ENCODE measurements at regions not wholly inside any gene's neighbourhood (a gene's known extent, or its start where the extent isn't known, plus 50 kb on each side); places are given as distances from the start of the nearest gene placed in this dataset.
"Not testable (repeated sequence)": the region's sequence is repeated elsewhere in the genome, so short reads cannot be mapped to it uniquely, and the experiment has no call there.

- H3K27ac ChIP-seq; in situ Hi-C loops (cut with MboI; ENCODE audit: low pct_unique_long_range_greater_than_20kb in 2 of 9, low sequenced_read_pairs in 9 of 9, unreplicated experiment in 9 of 9); ATAC-seq (replicated peaks in 6 of 8); H3K4me3 ChIP-seq; H3K4me1 ChIP-seq (replicated peaks in 1 of 2): not testable (repeated sequence)
- WGBS, 10 experiments: 0 to 95% (median 71%) methylated on average over 1 to 6 of the region's 7 CpGs
Measured at GRCh38 chr17:20727201-20727600, 147.7 kb downstream of the CDRT15L2 start.

GRCh38 chr17:20728181-20728580 lies 148.7 kb downstream of the CDRT15L2 start:
- ATAC-seq (replicated peaks in 6 of 8): no peak
- WGBS, 10 experiments: 70 to 100% (median 100%) methylated on average over 1 of the region's 1 CpG; no CpG with 5 or more reads in 7 of the 10 experiments
- in situ Hi-C loops (cut with MboI; ENCODE audit: low pct_unique_long_range_greater_than_20kb in 2 of 9, low sequenced_read_pairs in 9 of 9, unreplicated experiment in 9 of 9): no loop called here
- Histone ChIP-seq H3K4me3 (no peak overlapping the region), H3K27ac (no peak overlapping the region), H3K4me1 (replicated peaks in 1 of 2) (no peaks in the 10 kb centered on the region)

- 54 to 100% (median 87%) methylated on average over 1 to 4 of the region's 6 CpGs for WGBS, 10 experiments
- in situ Hi-C loops (cut with MboI; ENCODE audit: low pct_unique_long_range_greater_than_20kb in 2 of 9, low sequenced_read_pairs in 9 of 9, unreplicated experiment in 9 of 9); H3K27ac ChIP-seq; H3K4me3 ChIP-seq; ATAC-seq (replicated peaks in 6 of 8); H3K4me1 ChIP-seq (replicated peaks in 1 of 2): not testable (repeated sequence)
Measured at GRCh38 chr17:20731131-20731530, 151.6 kb downstream of the CDRT15L2 start.

GRCh38 chr17:20733923-20734322 lies 154.4 kb downstream of the CDRT15L2 start:
- WGBS, 10 experiments: 67 to 100% (median 88%) methylated on average over 2 to 10 of the region's 13 CpGs; no CpG with 5 or more reads in 2 of the 10 experiments

GRCh38 chr17:20735796-20736195 lies 156.3 kb downstream of the CDRT15L2 start:
- no peaks in the 10 kb centered on the region for H3K4me1 ChIP-seq (replicated peaks in 1 of 2)
- no peak for ATAC-seq (replicated peaks in 6 of 8)
- no peak overlapping the region for H3K27ac ChIP-seq
- in situ Hi-C loops (cut with MboI; ENCODE audit: low pct_unique_long_range_greater_than_20kb in 2 of 9, low sequenced_read_pairs in 9 of 9, unreplicated experiment in 9 of 9): no loop called here
- H3K4me3 ChIP-seq: no peak overlapping the region
- WGBS, 10 experiments: 46 to 100% (median 92%) methylated on average over 1 to 3 of the region's 3 CpGs; no CpG with 5 or more reads in 1 of the 10 experiments

More at GRCh38 chr17:20733923-20734322, 154.4 kb downstream of the CDRT15L2 start:
- Histone ChIP-seq H3K4me1 (replicated peaks in 1 of 2) (no peaks in the 10 kb centered on the region), H3K4me3 (no peak overlapping the region), H3K27ac (no peak overlapping the region)
- in situ Hi-C loops (cut with MboI; ENCODE audit: low pct_unique_long_range_greater_than_20kb in 2 of 9, low sequenced_read_pairs in 9 of 9, unreplicated experiment in 9 of 9): no loop called here
- no peak for ATAC-seq (replicated peaks in 6 of 8)

- 0 to 62% (median 36%) methylated on average over 1 to 7 of the region's 7 CpGs; no CpG with 5 or more reads in 1 of the 10 experiments for whole genome bisulfite sequencing, 10 experiments
Measured at GRCh38 chr17:20737636-20738035, 158.1 kb downstream of the CDRT15L2 start.

GRCh38 chr17:20771104-20771503 lies 191.6 kb downstream of the CDRT15L2 start:
- ATAC-seq (replicated peaks in 6 of 8): no peak
- no peaks in the 10 kb centered on the region for H3K4me1 ChIP-seq (replicated peaks in 1 of 2)
- no peak overlapping the region for H3K4me3 ChIP-seq
- 0 to 100% (median 87%) methylated on average over 1 to 8 of the region's 8 CpGs; no CpG with 5 or more reads in 3 of the 10 experiments for WGBS, 10 experiments
- no peak overlapping the region for H3K27ac ChIP-seq
- in situ Hi-C loops (cut with MboI; ENCODE audit: low pct_unique_long_range_greater_than_20kb in 2 of 9, low sequenced_read_pairs in 9 of 9, unreplicated experiment in 9 of 9): no loop called here

More at GRCh38 chr17:20737636-20738035, 158.1 kb downstream of the CDRT15L2 start:
- H3K4me1 ChIP-seq (replicated peaks in 1 of 2); H3K4me3 ChIP-seq; in situ Hi-C loops (cut with MboI; ENCODE audit: low pct_unique_long_range_greater_than_20kb in 2 of 9, low sequenced_read_pairs in 9 of 9, unreplicated experiment in 9 of 9); H3K27ac ChIP-seq: not testable (repeated sequence)
- ATAC-seq (replicated peaks in 6 of 8): peak in 2 of 8 experiments; percentile 38 to 79

GRCh38 chr17:20774472-20775135 lies 195.1 kb downstream of the CDRT15L2 start:
- H3K27ac ChIP-seq: no peak overlapping the region
- ATAC-seq (replicated peaks in 6 of 8): no peak
- H3K4me1 ChIP-seq (replicated peaks in 1 of 2): no peaks in the 10 kb centered on the region
- in situ Hi-C loops (cut with MboI; ENCODE audit: low pct_unique_long_range_greater_than_20kb in 2 of 9, low sequenced_read_pairs in 9 of 9, unreplicated experiment in 9 of 9): no loop called here
- WGBS, 10 experiments: 17 to 95% (median 66%) methylated on average over 1 to 4 of the region's 4 CpGs; no CpG with 5 or more reads in 2 of the 10 experiments
- H3K4me3 ChIP-seq: no peak overlapping the region

GRCh38 chr17:20775331-20775730 lies 195.8 kb downstream of the CDRT15L2 start:
- WGBS, 10 experiments: 42 to 100% (median 93%) methylated on average over 1 to 13 of the region's 19 CpGs; no CpG with 5 or more reads in 2 of the 10 experiments
- in situ Hi-C loops (cut with MboI; ENCODE audit: low pct_unique_long_range_greater_than_20kb in 2 of 9, low sequenced_read_pairs in 9 of 9, unreplicated experiment in 9 of 9): no loop called here
- no peak overlapping the region for H3K27ac ChIP-seq
- H3K4me3 ChIP-seq: no peak overlapping the region
- ATAC-seq (replicated peaks in 6 of 8): no peak
- no peaks in the 10 kb centered on the region for H3K4me1 ChIP-seq (replicated peaks in 1 of 2)

GRCh38 chr17:20779521-20779920 lies 200.0 kb downstream of the CDRT15L2 start:
- in situ Hi-C loops (cut with MboI; ENCODE audit: low pct_unique_long_range_greater_than_20kb in 2 of 9, low sequenced_read_pairs in 9 of 9, unreplicated experiment in 9 of 9): no loop called here
- no peak for ATAC-seq (replicated peaks in 6 of 8)
- Histone ChIP-seq H3K27ac (no peak overlapping the region), H3K4me1 (replicated peaks in 1 of 2) (no peaks in the 10 kb centered on the region), H3K4me3 (no peak overlapping the region)
- 0 to 100% (median 83%) methylated on average over 1 to 10 of the region's 10 CpGs; no CpG with 5 or more reads in 1 of the 10 experiments for WGBS, 10 experiments

GRCh38 chr17:20781260-20781659 lies 201.7 kb downstream of the CDRT15L2 start:
- no peak overlapping the region for H3K27ac ChIP-seq
- H3K4me3 ChIP-seq: no peak overlapping the region
- in situ Hi-C loops (cut with MboI; ENCODE audit: low pct_unique_long_range_greater_than_20kb in 2 of 9, low sequenced_read_pairs in 9 of 9, unreplicated experiment in 9 of 9): no loop called here
- ATAC-seq (replicated peaks in 6 of 8): no peak
- WGBS, 10 experiments: 50 to 100% (median 64%) methylated on average over 1 to 2 of the region's 2 CpGs; no CpG with 5 or more reads in 1 of the 10 experiments
- no peaks in the 10 kb centered on the region for H3K4me1 ChIP-seq (replicated peaks in 1 of 2)

GRCh38 chr17:20781869-20782268 lies 202.3 kb downstream of the CDRT15L2 start:
- ATAC-seq (replicated peaks in 6 of 8); H3K27ac ChIP-seq; in situ Hi-C loops (cut with MboI; ENCODE audit: low pct_unique_long_range_greater_than_20kb in 2 of 9, low sequenced_read_pairs in 9 of 9, unreplicated experiment in 9 of 9); H3K4me3 ChIP-seq; H3K4me1 ChIP-seq (replicated peaks in 1 of 2): not testable (repeated sequence)
- WGBS, 10 experiments: 40 to 100% (median 89%) methylated on average over 1 to 6 of the region's 6 CpGs; no CpG with 5 or more reads in 3 of the 10 experiments

GRCh38 chr17:20783091-20783490 lies 203.6 kb downstream of the CDRT15L2 start:
- Histone ChIP-seq H3K4me1 (replicated peaks in 1 of 2) (no peaks in the 10 kb centered on the region), H3K4me3 (no peak overlapping the region), H3K27ac (no peak overlapping the region)
- 41 to 88% (median 73%) methylated on average over 1 to 3 of the region's 3 CpGs for WGBS, 10 experiments
- in situ Hi-C loops (cut with MboI; ENCODE audit: low pct_unique_long_range_greater_than_20kb in 2 of 9, low sequenced_read_pairs in 9 of 9, unreplicated experiment in 9 of 9): no loop called here
- ATAC-seq (replicated peaks in 6 of 8): no peak

Data from motor neuron (in vitro differentiated cells).